Astrocyte (in vitro differentiated cells and primary cell): ENCODE measurements at regions not wholly inside any gene's neighbourhood (a gene's known extent, or its start where the extent isn't known, plus 50 kb on each side); places are given as distances from the start of the nearest gene placed in this dataset.
A peak's percentile ranks its signal among the peaks of the same experiment; 100 is the strongest.

Source experiments
- DNase-seq: peaks from one replicate; pipeline ENCODE4 v3.0.0-alpha.2; 2010; ENCODE audit warnings: low read depth
- FAIRE-seq: peaks from 2 replicates; lab custom pipeline; 2011; peaks lifted over from hg19 to GRCh38; lab: Jason Lieb, UNC
- H2AFZ ChIP-seq: 2 replicates; pipeline ENCODE4 v1.6.0; 2012; ENCODE audit warnings: low read depth, low read length, inconsistent platforms
- H3K27ac ChIP-seq: 2 replicates; pipeline ENCODE4 v1.5.1; 2011; ENCODE audit warnings: low read depth, low read length, inconsistent platforms
- H3K27me3 ChIP-seq: 2 replicates; pipeline ENCODE4 v1.6.0; 2011; ENCODE audit warnings: low read length, inconsistent platforms; ENCODE audit not compliant: insufficient read depth
- H3K36me3 ChIP-seq: 2 replicates; pipeline ENCODE4 v1.5.1; 2011; ENCODE audit warnings: low read length, inconsistent platforms; ENCODE audit not compliant: insufficient read depth
- H3K4me1 ChIP-seq: 2 replicates; pipeline ENCODE4 v1.5.1; 2011; ENCODE audit warnings: low read length, inconsistent platforms; ENCODE audit not compliant: insufficient read depth
- H3K4me2 ChIP-seq: 2 replicates; pipeline ENCODE4 v1.6.0; 2012; ENCODE audit warnings: low read length, inconsistent platforms
- H3K4me3 ChIP-seq: 2 replicates; pipeline ENCODE4 v1.5.1; 2011; ENCODE audit warnings: low read depth, mild to moderate bottlenecking, low read length, inconsistent platforms; ENCODE audit not compliant: insufficient read depth
- H3K79me2 ChIP-seq: 2 replicates; pipeline ENCODE4 v1.6.0; 2012; ENCODE audit warnings: mild to moderate bottlenecking, low read length, inconsistent platforms; ENCODE audit not compliant: insufficient read depth
- H3K9ac ChIP-seq: 2 replicates; pipeline ENCODE4 v1.6.0; 2012; ENCODE audit warnings: mild to moderate bottlenecking, low read length, inconsistent platforms
- H3K9me3 ChIP-seq: 2 replicates; pipeline ENCODE4 v1.5.1; 2012; ENCODE audit warnings: low read depth, mild to moderate bottlenecking, low read length, inconsistent platforms; ENCODE audit not compliant: insufficient read depth
- H4K20me1 ChIP-seq: 2 replicates; pipeline ENCODE4 v1.6.0; 2012; ENCODE audit warnings: low read length, inconsistent platforms; ENCODE audit not compliant: insufficient read depth
- H3K27ac Mint-ChIP-seq: one replicate; pipeline ENCODE4 v1.8.0; 2021; ENCODE audit warnings: mild to moderate bottlenecking, mixed read lengths; ENCODE audit not compliant: unreplicated experiment
- H3K27me3 Mint-ChIP-seq: one replicate; pipeline ENCODE4 v1.8.0; 2021; ENCODE audit warnings: low read depth, mixed read lengths; ENCODE audit not compliant: unreplicated experiment
- H3K36me3 Mint-ChIP-seq: one replicate; pipeline ENCODE4 v1.8.0; 2021; ENCODE audit warnings: low read depth, mixed read lengths; ENCODE audit not compliant: unreplicated experiment
- H3K4me1 Mint-ChIP-seq: one replicate; pipeline ENCODE4 v1.8.0; 2021; ENCODE audit warnings: low read depth, mixed read lengths; ENCODE audit not compliant: unreplicated experiment
- H3K4me3 Mint-ChIP-seq: one replicate; pipeline ENCODE4 v1.8.0; 2021; ENCODE audit warnings: mild to moderate bottlenecking, moderate library complexity, mixed read lengths; ENCODE audit not compliant: unreplicated experiment
- H3K9me3 Mint-ChIP-seq: one replicate; pipeline ENCODE4 v1.8.0; 2021; ENCODE audit warnings: mild to moderate bottlenecking, mixed read lengths; ENCODE audit not compliant: unreplicated experiment
- CTCF ChIP-seq: IDR thresholded peaks from 2 replicates; pipeline ENCODE4 v1.5.1; 2011; ENCODE audit warnings: low read depth, mild to moderate bottlenecking, inconsistent platforms, low read length, moderate library complexity; ENCODE audit not compliant: insufficient read depth
- EZH2 ChIP-seq: IDR thresholded peaks from 2 replicates; pipeline ENCODE4 v1.6.1; 2012; ENCODE audit warnings: mild to moderate bottlenecking, low read length, inconsistent platforms; ENCODE audit not compliant: insufficient read depth

GRCh38 chrX:141375011-141375760 is 132.9 kb upstream of the SPANXC start:
- H3K4me3 Mint-ChIP-seq: no peak overlapping the region
- no peak for TF ChIP-seq CTCF
- TF ChIP-seq EZH2: no peak

GRCh38 chrX:141341743-141342142 is 99.4 kb upstream of the SPANXC start:
- FAIRE-seq (peak; percentile 50), DNase-seq (peak; percentile 2)
- H3K9ac ChIP-seq: no peak overlapping the region
- Mint-ChIP-seq H3K36me3 (no peaks in the 10 kb centered on the region), H3K4me1 (peaks cover 7% of the 10 kb centered on the region), H3K27ac (no peak overlapping the region), H3K4me3 (no peak overlapping the region), H3K9me3 (no peaks in the 10 kb centered on the region), H3K27me3 (no peaks in the 10 kb centered on the region)
- no peak overlapping the region for H3K4me3 ChIP-seq
- peaks cover 6% of the 10 kb centered on the region for H3K4me1 ChIP-seq
- no peaks in the 10 kb centered on the region for H4K20me1 ChIP-seq
- TF ChIP-seq CTCF: no peak
- no peak for TF ChIP-seq EZH2
- H3K79me2 ChIP-seq: no peaks in the 10 kb centered on the region
- H3K4me2 ChIP-seq: peak overlapping the region; percentile 78
- H2AFZ ChIP-seq: no peak overlapping the region
- H3K36me3 ChIP-seq: no peaks in the 10 kb centered on the region
- H3K9me3 ChIP-seq: no peaks in the 10 kb centered on the region
- no peak overlapping the region for H3K27ac ChIP-seq
- H3K27me3 ChIP-seq: no peaks in the 10 kb centered on the region

More at GRCh38 chrX:141375011-141375760, 132.9 kb upstream of the SPANXC start:
- no peaks in the 10 kb centered on the region for H3K79me2 ChIP-seq
- Mint-ChIP-seq H3K27me3 (no peaks in the 10 kb centered on the region), H3K4me1 (no peaks in the 10 kb centered on the region), H3K36me3 (no peaks in the 10 kb centered on the region), H3K9me3 (no peaks in the 10 kb centered on the region), H3K27ac (no peak overlapping the region)
- no peak overlapping the region for H3K27ac ChIP-seq
- H3K4me1 ChIP-seq: no peaks in the 10 kb centered on the region
- no peak overlapping the region for H3K4me2 ChIP-seq
- H3K9ac ChIP-seq: no peak overlapping the region
- no peaks in the 10 kb centered on the region for H3K36me3 ChIP-seq
- no peaks in the 10 kb centered on the region for H4K20me1 ChIP-seq
- H2AFZ ChIP-seq: no peak overlapping the region
- DNase-seq (no peak), FAIRE-seq (no peak)
- no peak overlapping the region for H3K4me3 ChIP-seq
- no peaks in the 10 kb centered on the region for H3K27me3 ChIP-seq
- H3K9me3 ChIP-seq: no peaks in the 10 kb centered on the region

GRCh38 chrX:141341341-141341740 is 99.0 kb upstream of the SPANXC start:
- FAIRE-seq (peak; percentile 92), DNase-seq (peak; percentile 86)
- no peaks in the 10 kb centered on the region for H4K20me1 ChIP-seq
- peak overlapping the region; percentile 78 for H3K4me2 ChIP-seq
- peaks cover 6% of the 10 kb centered on the region for H3K4me1 ChIP-seq
- H3K36me3 ChIP-seq: no peaks in the 10 kb centered on the region
- Mint-ChIP-seq H3K4me3 (no peak overlapping the region), H3K36me3 (no peaks in the 10 kb centered on the region), H3K4me1 (peaks cover 7% of the 10 kb centered on the region), H3K27ac (no peak overlapping the region), H3K27me3 (no peaks in the 10 kb centered on the region), H3K9me3 (no peaks in the 10 kb centered on the region)
- H3K4me3 ChIP-seq: no peak overlapping the region
- no peak overlapping the region for H3K9ac ChIP-seq
- H3K27ac ChIP-seq: no peak overlapping the region
- H3K79me2 ChIP-seq: no peaks in the 10 kb centered on the region
- no peaks in the 10 kb centered on the region for H3K27me3 ChIP-seq
- H3K9me3 ChIP-seq: no peaks in the 10 kb centered on the region
- H2AFZ ChIP-seq: no peak overlapping the region
- TF ChIP-seq CTCF: no peak
- TF ChIP-seq EZH2: no peak
